DOHH2 (cell line): ENCODE measurements at regions not wholly inside any gene's neighbourhood (a gene's known extent, or its start where the extent isn't known, plus 50 kb on each side); places are given as distances from the start of the nearest gene placed in this dataset.

Source experiments
- H3F3A ChIP-seq: fragments of 200-600 bp; sonication (generic), shearing (Covaris generic); 2 replicates; pipeline ENCODE4 v1.6.0; 2016; ENCODE audit warnings: antibody characterized with exemption, mild to moderate bottlenecking; ENCODE audit not compliant: control insufficient read depth, insufficient read depth
- H3K27ac ChIP-seq: fragments of 200-600 bp; sonication (generic); 2 replicates; pipeline ENCODE4 v1.5.1; 2014; ENCODE audit warnings: low read depth, mild to moderate bottlenecking, low read length, moderate library complexity
- H3K27me3 ChIP-seq: fragments of 200-600 bp; sonication (generic); 2 replicates; pipeline ENCODE4 v1.6.1; 2014; ENCODE audit warnings: mild to moderate bottlenecking, low read length, mixed read lengths; ENCODE audit not compliant: control insufficient read depth
- H3K36me3 ChIP-seq: fragments of 200-600 bp; sonication (generic); 2 replicates; pipeline ENCODE4 v1.6.1; 2014; ENCODE audit warnings: mild to moderate bottlenecking, low read length, moderate library complexity, mixed read lengths; ENCODE audit not compliant: control insufficient read depth
- H3K4me1 ChIP-seq: fragments of 200-600 bp; sonication (generic); 2 replicates; pipeline ENCODE4 v1.6.1; 2014; ENCODE audit warnings: mild to moderate bottlenecking, low read length, mixed read lengths; ENCODE audit not compliant: control insufficient read depth
- H3K4me2 ChIP-seq: fragments of 200-600 bp; sonication (generic); 2 replicates; pipeline ENCODE4 v1.6.0; 2014; ENCODE audit warnings: mild to moderate bottlenecking, low read length, moderate library complexity
- H3K4me3 ChIP-seq: fragments of 200-600 bp; sonication (generic); 2 replicates; pipeline ENCODE4 v1.5.1; 2014; ENCODE audit warnings: mild to moderate bottlenecking, low read length, mixed read lengths
- H3K79me2 ChIP-seq: fragments of 200-600 bp; sonication (generic); 2 replicates; pipeline ENCODE4 v1.6.1; 2014; ENCODE audit warnings: mild to moderate bottlenecking, low read length, mixed read lengths; ENCODE audit not compliant: control insufficient read depth
- H3K9me2 ChIP-seq: fragments of 200-600 bp; sonication (generic); replicated peaks from 2 replicates; pipeline ENCODE4 v1.6.1; 2014; ENCODE audit warnings: mild to moderate bottlenecking, low read length, mixed read lengths; ENCODE audit not compliant: control insufficient read depth
- H3K9me3 ChIP-seq: fragments of 200-600 bp; sonication (generic); 2 replicates; pipeline ENCODE4 v1.6.1; 2014; ENCODE audit warnings: antibody characterized with exemption, low read length, mixed read lengths; ENCODE audit not compliant: control insufficient read depth, insufficient read depth
- H4K20me1 ChIP-seq: fragments of 200-600 bp; sonication (generic); 2 replicates; pipeline ENCODE4 v1.6.0; 2014; ENCODE audit warnings: low read depth, mild to moderate bottlenecking, antibody characterized with exemption, low read length, moderate library complexity; ENCODE audit not compliant: control insufficient read depth, insufficient read depth
- CTCF ChIP-seq: fragments of 200-600 bp; sonication (generic); IDR thresholded peaks from one replicate; pipeline ENCODE4 v1.5.1; 2014; ENCODE audit warnings: antibody characterized with exemption, mild to moderate bottlenecking, low read depth, low read length; ENCODE audit not compliant: poor library complexity, severe bottlenecking
- EZH2phosphoT487 ChIP-seq: fragments of 200-600 bp; sonication (generic); IDR thresholded peaks from 2 replicates; pipeline ENCODE4 v1.6.1; 2017; ENCODE audit warnings: borderline replicate concordance, mild to moderate bottlenecking, antibody characterized with exemption, low read length, moderate library complexity, mixed read lengths

DNA sequence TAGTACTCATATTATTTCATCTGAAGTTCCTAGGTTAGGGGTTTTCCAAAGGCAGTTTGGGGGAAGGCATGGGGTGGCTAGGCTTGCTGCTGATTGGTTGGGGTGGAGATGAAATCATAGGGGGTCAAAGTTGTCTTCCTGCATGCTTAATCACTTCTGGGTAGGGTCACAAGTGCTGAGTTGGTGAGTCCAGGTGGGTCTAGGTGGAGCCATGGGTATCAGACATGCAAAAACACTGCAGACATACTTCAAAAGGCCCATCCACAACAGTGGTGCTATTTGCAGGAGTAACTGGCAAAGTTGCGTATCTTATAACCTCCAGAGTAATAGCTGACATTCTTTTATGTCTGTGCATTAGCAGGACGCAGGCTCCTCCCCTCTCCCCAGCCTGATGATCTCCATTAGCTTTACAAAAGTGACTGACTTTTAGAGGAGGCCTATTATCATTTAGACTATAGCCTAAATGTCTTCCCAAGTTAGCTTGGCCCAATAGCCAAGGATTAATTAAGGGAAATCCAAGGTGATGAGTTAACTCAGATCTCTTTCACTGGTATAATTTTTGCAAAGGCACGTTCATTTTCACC lies 374.4 kb upstream of the PRMT6 start:
- Histone ChIP-seq H3K36me3 (no peaks in the 10 kb centered on the region), H3K27ac (no peak overlapping the region)
- no peak for TF ChIP-seq CTCF
- no peak for TF ChIP-seq EZH2phosphoT487

GRCh38 chr1:106688446-106688845 lies 368.0 kb upstream of the PRMT6 start:
- no peak overlapping the region for H3K27ac ChIP-seq
- TF ChIP-seq EZH2phosphoT487 (no peak), CTCF (no peak)
- no peaks in the 10 kb centered on the region for H3K9me3 ChIP-seq

More for the DNA sequence above, 374.4 kb upstream of the PRMT6 start:
- no peaks in the 10 kb centered on the region for H3K79me2 ChIP-seq
- H3K4me1 ChIP-seq, result no peaks in the 10 kb centered on the region
- H3K4me3 ChIP-seq, result no peak overlapping the region
- H3K27me3 ChIP-seq, result no peaks in the 10 kb centered on the region
- H3K4me2 ChIP-seq, result no peak overlapping the region
- H3F3A ChIP-seq, result no peaks in the 10 kb centered on the region
- H4K20me1 ChIP-seq, result no peaks in the 10 kb centered on the region
- no peaks in the 10 kb centered on the region for H3K9me2 ChIP-seq
- H3K9me3 ChIP-seq, result no peaks in the 10 kb centered on the region

GRCh38 chr1:106698660-106699059 lies 357.8 kb upstream of the PRMT6 start:
- H3K27ac ChIP-seq, result no peak overlapping the region
- H3K4me1 ChIP-seq, result no peaks in the 10 kb centered on the region
- H3K9me2 ChIP-seq, result no peaks in the 10 kb centered on the region
- no peaks in the 10 kb centered on the region for H3K9me3 ChIP-seq
- no peaks in the 10 kb centered on the region for H4K20me1 ChIP-seq
- TF ChIP-seq CTCF, result no peak
- TF ChIP-seq EZH2phosphoT487, result no peak
- H3K27me3 ChIP-seq, result no peaks in the 10 kb centered on the region
- no peak overlapping the region for H3K4me3 ChIP-seq
- H3F3A ChIP-seq, result no peaks in the 10 kb centered on the region
- H3K4me2 ChIP-seq, result no peak overlapping the region
- no peaks in the 10 kb centered on the region for H3K79me2 ChIP-seq
- no peaks in the 10 kb centered on the region for H3K36me3 ChIP-seq

More at GRCh38 chr1:106688446-106688845, 368.0 kb upstream of the PRMT6 start:
- H3K4me2 ChIP-seq, result no peak overlapping the region
- H4K20me1 ChIP-seq, result no peaks in the 10 kb centered on the region
- no peaks in the 10 kb centered on the region for H3K79me2 ChIP-seq
- no peaks in the 10 kb centered on the region for H3F3A ChIP-seq
- no peak overlapping the region for H3K4me3 ChIP-seq
- H3K27me3 ChIP-seq, result no peaks in the 10 kb centered on the region
- no peaks in the 10 kb centered on the region for H3K9me2 ChIP-seq
- no peaks in the 10 kb centered on the region for H3K4me1 ChIP-seq
- H3K36me3 ChIP-seq, result no peaks in the 10 kb centered on the region
